Stimulated activated CD8-positive, alpha-beta memory T cell treated with anti-CD3 and anti-CD28 coated beads, Interleukin-4, amount 100 ng/mL, for 24 hours (primary cell): ENCODE measurements at regions not wholly inside any gene's neighbourhood (a gene's known extent, or its start where the extent isn't known, plus 50 kb on each side); places are given as distances from the start of the nearest gene placed in this dataset.
"Not testable (repeated sequence)": the region's sequence is repeated elsewhere in the genome, so short reads cannot be mapped to it uniquely, and the experiment has no call there.

Experiments
- DNase-seq: peaks from one replicate; pipeline ENCODE4 v3.0.0-alpha.2; 2020; ENCODE audit warnings: low read depth

DNA sequence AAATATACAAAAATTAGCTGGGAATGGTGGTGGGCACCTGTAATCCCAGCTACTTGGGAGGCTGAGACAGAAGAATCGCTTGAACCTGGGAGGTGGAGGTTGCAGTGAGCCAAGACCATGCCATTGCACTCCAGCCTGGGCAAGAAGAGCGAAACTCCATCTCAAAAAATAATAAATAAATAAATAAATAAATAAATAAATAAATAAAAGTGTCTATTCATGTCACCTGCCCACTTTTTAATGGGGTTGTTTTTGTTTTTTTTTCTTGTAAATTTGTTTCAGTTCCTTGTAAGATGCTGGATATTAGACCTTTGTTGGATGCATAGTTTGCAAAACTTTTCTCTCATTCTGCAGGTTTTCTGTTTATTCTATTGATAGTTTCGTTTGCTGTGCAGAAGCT is 71.9 kb upstream of the KCNAB1 start:
- DNase-seq: not testable (repeated sequence)

DNA sequence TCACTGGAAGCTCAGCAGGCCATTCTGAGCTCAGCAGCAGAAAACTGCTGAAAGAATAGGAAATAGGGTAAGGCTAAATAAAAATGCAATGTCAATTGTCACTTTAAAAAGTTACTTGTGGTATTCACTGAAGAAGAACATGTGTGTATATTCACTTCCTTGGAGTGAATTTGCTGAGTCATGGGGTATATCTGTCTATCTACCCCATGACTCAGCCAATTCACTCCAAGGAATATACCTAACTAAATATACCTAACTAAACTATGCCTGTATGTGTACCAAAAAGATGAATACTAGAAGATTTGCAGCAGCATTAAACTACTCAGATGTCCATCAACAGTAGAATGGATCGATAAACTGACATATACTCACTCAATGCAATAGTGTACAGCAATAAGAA is 69.5 kb upstream of the KCNAB1 start:
- no peak for DNase-seq

DNA sequence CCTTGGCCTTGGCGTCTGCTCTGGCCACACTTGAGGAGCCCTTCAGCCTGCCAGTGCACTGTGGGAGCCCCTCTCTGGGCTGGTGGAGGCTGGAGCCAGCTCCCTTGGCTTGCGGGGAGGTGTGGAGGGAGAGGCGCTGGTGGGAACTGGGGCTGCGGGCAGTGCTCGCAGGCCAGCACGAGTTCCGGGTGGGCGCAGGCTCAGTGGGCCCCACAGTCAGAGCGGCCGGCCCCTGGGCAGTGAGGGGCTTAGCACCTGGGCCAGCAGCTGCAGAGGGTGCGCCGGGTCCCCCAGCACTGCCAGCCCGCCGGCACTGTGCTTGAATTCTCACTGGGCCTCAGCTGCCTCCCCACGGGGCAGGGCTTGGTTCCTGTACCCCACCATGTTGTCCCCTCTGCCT is 68.7 kb upstream of the KCNAB1 start:
- no peak for DNase-seq

DNA sequence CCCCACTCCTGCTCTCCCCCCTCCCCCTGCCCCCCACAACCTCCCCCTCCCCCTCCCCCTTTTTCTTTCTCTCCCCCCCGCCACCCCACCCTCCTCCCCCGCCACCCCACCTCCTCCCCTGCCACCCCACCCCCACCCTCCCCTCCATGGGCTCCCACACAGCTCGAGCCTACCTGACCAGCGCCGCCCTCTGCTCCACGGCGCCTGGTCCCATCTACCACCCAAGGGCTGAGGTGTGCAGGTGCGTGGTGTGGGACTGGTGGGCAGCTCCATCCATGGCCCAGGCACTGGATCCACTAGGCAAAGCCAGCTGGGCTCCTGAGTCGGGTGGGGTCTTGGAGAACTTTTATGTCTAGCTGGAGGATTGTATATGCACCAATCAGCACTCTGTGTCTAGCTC is 68.3 kb upstream of the KCNAB1 start:
- DNase-seq: no peak

DNA sequence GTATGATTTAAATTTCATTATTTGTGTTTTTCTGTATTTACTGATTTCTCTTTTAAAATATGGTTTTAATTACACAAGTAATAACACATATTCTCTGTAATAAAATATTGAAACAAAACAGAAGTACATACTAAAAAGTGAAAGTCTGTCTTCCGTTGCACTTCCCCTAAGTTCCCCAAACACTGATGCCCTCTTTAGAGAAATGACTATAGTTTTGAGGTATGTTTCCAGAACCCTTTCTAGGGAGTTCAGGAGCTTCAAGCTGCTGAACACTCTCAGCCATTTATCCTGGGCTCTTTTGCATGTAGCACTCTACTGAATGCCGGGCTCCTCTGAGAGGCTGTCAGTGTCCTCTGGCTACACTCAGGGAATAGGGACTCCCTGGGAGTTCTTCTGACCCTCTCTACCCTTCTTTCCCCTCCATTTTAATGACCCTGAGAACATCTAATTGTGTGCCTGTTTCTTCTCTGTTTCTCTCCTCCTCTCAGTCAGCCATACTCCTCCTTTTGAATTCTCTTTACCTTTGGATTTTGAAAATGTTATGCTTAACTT is 60.4 kb upstream of the KCNAB1 start:
- no peak for DNase-seq

DNA sequence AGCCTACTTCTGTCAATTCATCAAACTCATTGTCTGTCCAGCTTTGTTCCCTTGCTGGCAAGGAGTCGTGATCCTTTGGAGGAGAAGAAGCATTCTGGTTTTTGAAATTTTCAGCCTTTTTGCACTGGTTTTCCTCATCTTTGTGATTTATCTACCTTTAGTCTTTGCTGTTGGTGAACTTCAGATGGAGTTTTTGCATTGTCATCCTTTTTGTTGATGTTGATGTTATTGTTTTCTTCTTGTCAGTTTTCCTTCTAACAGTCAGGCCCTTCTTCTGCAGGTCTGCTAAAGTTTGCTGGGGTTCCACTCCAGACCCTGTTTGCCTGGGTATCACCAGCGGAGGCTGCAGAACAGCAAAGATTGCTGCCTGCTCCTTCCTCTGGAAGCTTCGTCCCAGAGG is 52.2 kb upstream of the KCNAB1 start:
- not testable (repeated sequence) for DNase-seq

DNA sequence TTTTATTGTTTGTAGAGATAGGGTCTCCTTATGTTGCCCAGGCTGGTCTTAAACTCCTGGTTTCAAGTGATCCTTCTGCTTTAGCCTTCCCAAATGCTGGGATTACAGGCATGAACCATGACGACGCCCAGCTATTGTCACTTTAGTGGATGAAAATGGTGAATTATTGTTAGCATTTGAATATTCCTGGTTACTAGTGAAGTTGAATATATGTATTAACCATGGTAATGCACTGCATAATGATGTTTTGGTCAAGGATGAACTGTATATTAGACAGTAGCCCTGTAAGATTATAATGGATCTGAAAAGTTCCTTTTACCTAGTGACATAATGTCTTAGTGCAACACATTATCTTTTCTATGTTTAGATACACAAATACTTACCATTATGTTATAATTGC is 50.4 kb upstream of the KCNAB1 start:
- no peak for DNase-seq
